ENCODE measurements at regions not wholly inside any gene's neighbourhood (a gene's known extent, or its start where the extent isn't known, plus 50 kb on each side); places are given as distances from the start of the nearest gene placed in this dataset.
"Not testable (repeated sequence)": the region's sequence is repeated elsewhere in the genome, so short reads cannot be mapped to it uniquely, and the experiment has no call there.

GRCh38 chr22:10699301-10700097 lies 4828.5 kb upstream of the OR11H1 start:
- H3K4me3 ChIP-seq; DNase-seq; H3K36me3 ChIP-seq; H3K4me1 ChIP-seq; intact Hi-C loops (cut with DNase I; ENCODE audit: low total_unique reads); H3K9me3 ChIP-seq; H3K27me3 ChIP-seq; in situ Hi-C loops (cut with MboI; ENCODE audit: low sequenced_read_pairs in 4 of 4); H3K27ac ChIP-seq; ATAC-seq: not testable (repeated sequence)

DNA sequence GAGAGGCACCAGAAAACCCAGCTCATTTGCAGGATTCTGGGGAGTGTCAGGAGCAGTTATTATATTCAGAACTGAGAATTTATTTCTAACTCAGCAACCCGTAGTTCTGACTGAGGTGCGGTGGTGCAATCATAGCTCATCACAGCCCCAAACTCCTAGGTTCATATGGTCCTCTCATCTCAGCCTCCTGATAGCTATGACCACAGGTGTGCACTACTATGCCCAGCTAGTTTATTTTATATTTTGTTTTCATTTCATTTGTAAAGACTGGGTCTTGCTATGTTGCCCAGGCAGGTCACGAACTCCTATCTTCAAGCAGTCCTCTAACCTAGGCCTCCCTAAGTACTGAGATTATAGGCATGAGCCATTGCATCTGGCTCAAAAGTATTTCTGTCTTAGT lies 4819.8 kb upstream of the OR11H1 start:
- in situ Hi-C loops (cut with MboI; ENCODE audit: low sequenced_read_pairs in 4 of 4); H3K27me3 ChIP-seq; H3K4me1 ChIP-seq; H3K9me3 ChIP-seq; H3K36me3 ChIP-seq; H3K4me3 ChIP-seq; intact Hi-C loops (cut with DNase I; ENCODE audit: low total_unique reads); H3K27ac ChIP-seq; DNase-seq; ATAC-seq: not testable (repeated sequence)

DNA sequence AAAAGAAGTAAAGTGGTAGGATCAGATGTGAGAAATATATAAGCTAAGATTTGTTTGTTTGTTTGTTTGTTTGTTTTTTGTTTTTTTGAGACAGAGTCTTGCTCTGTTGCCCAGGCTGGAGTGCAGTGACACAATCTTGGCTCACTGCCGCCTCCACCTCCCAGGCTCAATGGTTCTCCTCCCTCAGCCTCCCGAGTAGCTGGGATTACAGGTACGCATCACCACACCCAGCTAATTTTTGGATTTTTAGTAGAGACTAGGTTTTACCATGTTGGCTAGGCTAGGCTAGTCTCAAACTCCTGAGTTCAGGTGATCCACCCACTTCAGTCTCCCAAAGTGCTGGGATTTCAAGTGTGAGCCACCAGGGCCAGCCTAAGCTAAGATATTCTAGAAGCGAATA lies 4817.1 kb upstream of the OR11H1 start:
- ATAC-seq, H3K27me3 ChIP-seq, DNase-seq: not testable (repeated sequence)

GRCh38 chr22:10722804-10723203 lies 4805.2 kb upstream of the OR11H1 start:
- H3K27ac ChIP-seq; H3K4me3 ChIP-seq; ATAC-seq; DNase-seq; H3K4me1 ChIP-seq; H3K36me3 ChIP-seq; H3K27me3 ChIP-seq; in situ Hi-C loops (cut with MboI; ENCODE audit: low sequenced_read_pairs in 4 of 4); H3K9me3 ChIP-seq; intact Hi-C loops (cut with DNase I; ENCODE audit: low total_unique reads): not testable (repeated sequence)

More for the DNA sequence above, 4817.1 kb upstream of the OR11H1 start:
- in situ Hi-C loops (cut with MboI; ENCODE audit: low sequenced_read_pairs in 4 of 4); H3K9me3 ChIP-seq; H3K4me1 ChIP-seq; intact Hi-C loops (cut with DNase I; ENCODE audit: low total_unique reads); H3K36me3 ChIP-seq; H3K27ac ChIP-seq; H3K4me3 ChIP-seq: not testable (repeated sequence)

DNA sequence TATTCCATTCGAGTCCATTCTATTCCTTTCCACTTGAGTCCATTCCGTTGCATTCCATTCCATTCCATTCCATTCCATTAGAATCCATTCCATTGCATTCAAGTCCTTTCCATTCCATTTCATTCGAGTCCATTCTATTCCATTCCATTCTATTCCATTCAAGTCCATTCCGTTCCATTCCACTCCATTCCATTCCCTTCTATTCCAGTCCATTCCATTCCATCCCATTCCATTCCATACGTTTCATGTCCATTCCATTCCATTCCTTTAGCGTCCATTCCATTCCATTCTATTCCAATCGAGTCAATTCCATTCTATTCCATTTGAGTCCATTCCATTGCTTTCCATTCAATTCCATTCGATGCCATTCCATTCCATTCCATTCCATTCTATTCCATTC lies 4804.0 kb upstream of the OR11H1 start:
- intact Hi-C loops (cut with DNase I; ENCODE audit: low total_unique reads); H3K4me1 ChIP-seq; H3K27ac ChIP-seq; DNase-seq; H3K9me3 ChIP-seq; H3K4me3 ChIP-seq; in situ Hi-C loops (cut with MboI; ENCODE audit: low sequenced_read_pairs in 4 of 4); H3K36me3 ChIP-seq; H3K27me3 ChIP-seq; ATAC-seq: not testable (repeated sequence)

DNA sequence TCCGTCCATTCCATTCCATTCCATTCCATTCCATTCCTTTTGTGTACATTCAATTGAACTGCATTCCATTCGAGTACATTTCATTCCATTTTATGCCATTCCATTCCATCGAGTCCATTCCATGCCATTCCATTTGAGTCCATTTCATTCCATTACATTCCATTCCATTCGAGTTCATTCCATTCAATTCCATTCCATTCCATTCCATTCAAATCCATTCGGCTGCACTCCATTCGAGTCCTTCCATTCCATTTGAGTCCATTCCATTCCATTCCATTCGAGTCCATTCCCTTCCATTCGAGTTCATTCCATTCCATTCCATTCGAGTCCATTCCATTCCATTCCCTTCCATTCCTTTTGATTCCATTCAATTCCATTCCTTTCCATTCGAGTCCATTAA lies 4800.6 kb upstream of the OR11H1 start:
- Histone ChIP-seq H3K27ac (no peak overlapping the region), H3K27me3 (no peaks in the 10 kb centered on the region), H3K4me3 (no peak overlapping the region), H3K9me3 (no peaks in the 10 kb centered on the region), H3K4me1 (no peaks in the 10 kb centered on the region), H3K36me3 (no peaks in the 10 kb centered on the region)
- DNase-seq: no peak
- TF ChIP-seq CTCF (IDR thresholded peaks at IDR 0.05 in 4 of 5, conservative IDR thresholded peaks at IDR 0.05 in 1 of 5): no peak
- TF ChIP-seq POLR2A (IDR thresholded peaks at IDR 0.05): no peak
- ATAC-seq: no peak
- intact Hi-C loops (cut with DNase I; ENCODE audit: low total_unique reads) (no loop called here), in situ Hi-C loops (cut with MboI; ENCODE audit: low sequenced_read_pairs in 4 of 4) (no loop called here)

- intact Hi-C loops (cut with DNase I; ENCODE audit: low total_unique reads); ATAC-seq; H3K27ac ChIP-seq; DNase-seq; in situ Hi-C loops (cut with MboI; ENCODE audit: low sequenced_read_pairs in 4 of 4); H3K4me3 ChIP-seq; H3K36me3 ChIP-seq; H3K27me3 ChIP-seq; H3K4me1 ChIP-seq; H3K9me3 ChIP-seq: not testable (repeated sequence)
Observed at GRCh38 chr22:10729979-10730378, 4798.0 kb upstream of the OR11H1 start.

DNA sequence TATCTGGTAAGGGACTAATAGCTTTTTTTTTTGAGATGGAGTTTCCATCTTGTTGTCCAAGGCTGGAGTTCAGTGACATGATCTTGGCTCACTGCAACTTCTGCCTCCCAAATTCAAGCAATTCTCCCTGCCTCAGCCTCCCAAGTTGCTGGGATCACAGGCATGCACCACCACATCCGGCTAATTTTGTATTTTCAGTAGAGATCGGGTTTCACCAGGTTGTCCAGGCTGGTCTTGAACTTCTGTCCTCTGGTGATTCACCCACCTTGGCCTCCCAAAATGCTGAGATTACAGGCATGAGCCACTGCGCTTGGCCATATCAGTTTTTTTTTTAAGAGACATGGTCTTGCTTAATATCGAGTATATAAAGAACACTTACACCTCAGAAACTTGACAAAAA lies 4797.3 kb upstream of the OR11H1 start:
- DNase-seq; H3K9me3 ChIP-seq; intact Hi-C loops (cut with DNase I; ENCODE audit: low total_unique reads); H3K4me1 ChIP-seq; ATAC-seq; H3K27me3 ChIP-seq; H3K4me3 ChIP-seq; H3K27ac ChIP-seq; H3K36me3 ChIP-seq; in situ Hi-C loops (cut with MboI; ENCODE audit: low sequenced_read_pairs in 4 of 4): not testable (repeated sequence)

DNA sequence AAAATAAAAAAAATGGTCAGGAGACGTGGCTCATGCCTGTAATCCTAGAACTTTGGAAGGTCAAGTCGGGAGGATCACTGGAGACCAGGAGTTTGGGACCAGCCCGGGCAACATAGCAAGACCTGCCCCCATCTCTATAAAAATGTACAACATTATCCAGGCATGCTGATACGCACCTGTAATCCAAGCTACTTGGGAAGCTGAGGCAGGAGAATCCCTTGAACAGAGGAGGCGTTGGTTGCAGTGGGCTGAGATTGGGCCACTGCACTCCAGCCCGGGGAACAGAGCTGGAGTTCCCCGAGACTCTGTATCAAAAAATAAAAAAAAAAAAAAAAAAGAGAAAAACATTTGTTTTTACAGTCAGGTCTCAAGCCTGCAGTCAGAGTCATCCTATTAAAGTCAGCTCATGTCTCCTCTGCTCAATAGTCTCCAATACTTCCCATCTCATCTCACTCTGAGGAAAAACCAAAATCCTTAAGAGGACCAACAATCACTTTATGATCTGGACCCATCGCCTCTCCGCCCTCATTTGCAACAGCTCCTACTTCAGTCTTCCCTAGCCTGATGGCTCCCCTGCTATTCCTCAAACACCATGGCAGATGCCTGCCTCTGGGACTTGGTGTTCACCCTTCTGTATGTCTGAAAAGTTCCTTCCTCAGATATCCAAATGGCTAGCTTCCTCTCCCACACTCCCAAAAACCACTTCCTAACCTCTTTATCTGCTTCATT lies 4796.6 kb upstream of the OR11H1 start:
- H3K36me3 ChIP-seq; H3K27me3 ChIP-seq; intact Hi-C loops (cut with DNase I; ENCODE audit: low total_unique reads); in situ Hi-C loops (cut with MboI; ENCODE audit: low sequenced_read_pairs in 4 of 4); H3K27ac ChIP-seq; DNase-seq; H3K4me3 ChIP-seq; H3K9me3 ChIP-seq; ATAC-seq; H3K4me1 ChIP-seq: not testable (repeated sequence)

DNA sequence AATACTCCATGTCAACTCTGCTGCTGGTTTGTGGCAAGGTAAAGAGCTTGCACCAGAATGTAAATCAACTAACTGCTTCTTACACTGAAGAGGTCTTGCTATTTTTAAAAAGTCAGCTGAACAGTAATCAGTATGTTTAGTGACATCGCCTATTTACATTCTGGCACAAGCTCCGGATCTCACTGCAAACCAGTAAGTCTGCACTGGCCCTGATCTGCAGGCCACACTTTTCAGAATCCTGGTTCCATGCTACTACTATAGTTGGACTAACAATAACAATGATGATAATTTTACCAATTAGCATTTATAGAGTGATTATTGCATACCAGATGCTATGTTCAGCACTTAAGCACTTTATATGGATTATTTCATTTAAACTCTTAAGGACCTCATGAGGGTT lies 4792.9 kb upstream of the OR11H1 start:
- H3K27me3 ChIP-seq; DNase-seq; ATAC-seq; H3K4me3 ChIP-seq; H3K9me3 ChIP-seq; H3K36me3 ChIP-seq; H3K27ac ChIP-seq; intact Hi-C loops (cut with DNase I; ENCODE audit: low total_unique reads); H3K4me1 ChIP-seq; in situ Hi-C loops (cut with MboI; ENCODE audit: low sequenced_read_pairs in 4 of 4): not testable (repeated sequence)

DNA sequence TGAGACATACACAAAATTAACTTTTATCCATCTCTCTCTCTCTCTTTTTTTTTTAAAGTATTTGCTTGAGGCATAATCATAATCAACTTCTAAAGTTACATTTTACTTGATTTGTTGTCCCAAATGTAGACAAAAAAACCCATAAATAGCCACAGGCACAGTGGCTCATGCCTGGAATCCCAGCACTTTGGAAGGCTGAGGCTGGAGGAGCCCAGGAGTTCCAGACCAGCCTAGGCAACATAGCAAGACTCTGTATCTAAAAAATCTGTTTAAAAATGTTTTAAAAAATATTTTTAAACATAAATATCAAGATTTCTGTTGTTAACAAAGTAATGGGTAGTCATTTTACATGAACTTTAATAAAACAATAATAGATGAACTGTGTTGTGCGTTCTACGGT lies 4791.1 kb upstream of the OR11H1 start:
- H3K36me3 ChIP-seq; H3K4me1 ChIP-seq; intact Hi-C loops (cut with DNase I; ENCODE audit: low total_unique reads); ATAC-seq; H3K27ac ChIP-seq; H3K9me3 ChIP-seq; H3K27me3 ChIP-seq; in situ Hi-C loops (cut with MboI; ENCODE audit: low sequenced_read_pairs in 4 of 4); H3K4me3 ChIP-seq; DNase-seq: not testable (repeated sequence)

Data from gastrocnemius medialis (tissue), 4 donors.